ENCODE measurements at regions not wholly inside any gene's neighbourhood (a gene's known extent, or its start where the extent isn't known, plus 50 kb on each side); places are given as distances from the start of the nearest gene placed in this dataset.
"Not testable (repeated sequence)": the region's sequence is repeated elsewhere in the genome, so short reads cannot be mapped to it uniquely, and the experiment has no call there.

DNA sequence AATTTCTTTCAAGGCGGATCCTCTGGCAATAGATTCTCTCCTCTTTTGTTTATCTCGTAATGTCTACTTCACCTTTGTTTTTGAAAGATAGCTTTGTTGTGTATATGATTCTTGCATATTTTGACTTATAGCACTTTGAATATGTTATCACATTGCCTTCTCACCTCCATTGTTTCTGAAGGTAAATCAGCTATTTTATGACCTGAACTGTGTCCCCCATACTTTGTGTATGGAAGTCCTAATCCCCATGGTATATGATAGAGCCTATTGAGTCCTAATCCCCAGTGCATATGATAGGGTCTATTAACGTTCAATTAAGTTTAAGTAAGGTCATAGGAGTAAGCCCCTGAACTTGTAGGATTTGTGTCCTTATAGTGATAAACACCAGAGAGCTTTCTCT lies 910.2 kb upstream of the NUDT12 start (continued):
- no peak for TF ChIP-seq ZNF600 (tag by site-specific recombination; IDR thresholded peaks at IDR 0.05)

DNA sequence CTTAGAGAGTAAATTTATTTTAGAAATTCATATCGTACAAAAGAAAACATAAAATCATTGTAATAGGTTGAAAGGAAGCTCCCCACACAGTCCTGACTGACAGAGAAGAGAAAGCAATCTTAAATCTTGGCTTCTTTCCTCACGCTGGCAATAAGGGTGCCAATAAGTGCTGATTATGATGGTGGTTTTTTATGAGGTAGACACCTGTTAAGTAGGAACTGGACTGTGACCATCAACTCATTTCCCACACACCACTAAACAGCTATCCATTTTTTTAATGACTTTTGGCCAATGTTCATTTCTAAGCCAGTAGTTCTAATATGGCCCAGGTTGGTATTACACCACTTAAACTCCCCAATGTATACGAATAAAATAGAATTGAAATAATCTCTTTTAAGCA lies 893.5 kb upstream of the NUDT12 start:
- Histone ChIP-seq H3K4me1 (ENCODE audit: control insufficient read depth, insufficient read depth, low read length) (no peaks in the 10 kb centered on the region), H3K4me3 (ENCODE audit: low read depth, low read length) (no peak overlapping the region), H3K36me3 (ENCODE audit: control insufficient read depth in 2 of 2, insufficient read depth in 1 of 2, low read length in 2 of 2) (no peaks in the 10 kb centered on the region), H3K27ac (ENCODE audit: extremely low read depth, low read depth, low read length) (no peak overlapping the region), H3K9me3 (ENCODE audit: control insufficient read depth, insufficient read depth, low read depth, low read length) (no peaks in the 10 kb centered on the region)
- ChIA-PET POLR2A (no interaction called here), CTCF (no interaction called here)
- TF ChIP-seq OVOL3 (tag by site-specific recombination; IDR thresholded peaks at IDR 0.05) (no peak), ZNF645 (tag by site-specific recombination; IDR thresholded peaks at IDR 0.05) (no peak), PRDM6 (tag by site-specific recombination; IDR thresholded peaks at IDR 0.05) (no peak), ZNF324 (tag by site-specific recombination; IDR thresholded peaks at IDR 0.05) (no peak), ZNF747 (tag by site-specific recombination; IDR thresholded peaks at IDR 0.05) (no peak)
- TF ChIP-seq, protein P1, sequence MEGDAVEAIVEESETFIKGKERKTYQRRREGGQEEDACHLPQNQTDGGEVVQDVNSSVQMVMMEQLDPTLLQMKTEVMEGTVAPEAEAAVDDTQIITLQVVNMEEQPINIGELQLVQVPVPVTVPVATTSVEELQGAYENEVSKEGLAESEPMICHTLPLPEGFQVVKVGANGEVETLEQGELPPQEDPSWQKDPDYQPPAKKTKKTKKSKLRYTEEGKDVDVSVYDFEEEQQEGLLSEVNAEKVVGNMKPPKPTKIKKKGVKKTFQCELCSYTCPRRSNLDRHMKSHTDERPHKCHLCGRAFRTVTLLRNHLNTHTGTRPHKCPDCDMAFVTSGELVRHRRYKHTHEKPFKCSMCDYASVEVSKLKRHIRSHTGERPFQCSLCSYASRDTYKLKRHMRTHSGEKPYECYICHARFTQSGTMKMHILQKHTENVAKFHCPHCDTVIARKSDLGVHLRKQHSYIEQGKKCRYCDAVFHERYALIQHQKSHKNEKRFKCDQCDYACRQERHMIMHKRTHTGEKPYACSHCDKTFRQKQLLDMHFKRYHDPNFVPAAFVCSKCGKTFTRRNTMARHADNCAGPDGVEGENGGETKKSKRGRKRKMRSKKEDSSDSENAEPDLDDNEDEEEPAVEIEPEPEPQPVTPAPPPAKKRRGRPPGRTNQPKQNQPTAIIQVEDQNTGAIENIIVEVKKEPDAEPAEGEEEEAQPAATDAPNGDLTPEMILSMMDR (tag by site-specific recombination; IDR thresholded peaks at IDR 0.05), result no peak

DNA sequence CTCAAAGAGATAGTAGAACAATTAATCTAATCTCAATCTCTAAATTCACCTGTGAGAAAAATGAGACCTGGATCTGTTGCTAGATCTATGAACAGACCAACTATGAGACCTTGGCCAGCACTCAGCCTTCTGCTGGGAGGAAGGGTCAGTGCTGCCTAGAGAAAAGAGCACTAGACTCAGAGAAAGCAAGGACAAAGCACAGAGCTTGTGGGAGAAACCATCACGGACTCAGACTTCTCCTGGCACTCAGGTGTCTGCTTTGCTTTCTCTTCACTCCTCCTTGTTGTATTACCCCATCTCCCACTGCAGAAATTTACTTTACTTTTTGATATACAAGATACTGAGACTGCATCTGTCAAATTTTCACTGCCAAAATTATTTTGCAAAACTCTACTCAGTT lies 890.0 kb upstream of the NUDT12 start:
- TF ChIP-seq OSR2 (tag by site-specific recombination; IDR thresholded peaks at IDR 0.05), result no peak
- no peak for TF ChIP-seq ZIC2 (tag by site-specific recombination; IDR thresholded peaks at IDR 0.05)
- TF ChIP-seq ZNF335 (tag by site-specific recombination; conservative IDR thresholded peaks at IDR 0.05), result no peak
- no peak for TF ChIP-seq YY2 (tag by site-specific recombination; IDR thresholded peaks at IDR 0.05)
- no peak for TF ChIP-seq ZNF157 (tag by site-specific recombination; IDR thresholded peaks at IDR 0.05)
- TF ChIP-seq ZBTB8A (tag by site-specific recombination; IDR thresholded peaks at IDR 0.05), result no peak
- POLR2A ChIA-PET, result no interaction called here
- H3K27ac ChIP-seq (ENCODE audit: extremely low read depth, low read depth, low read length), result no peak overlapping the region

DNA sequence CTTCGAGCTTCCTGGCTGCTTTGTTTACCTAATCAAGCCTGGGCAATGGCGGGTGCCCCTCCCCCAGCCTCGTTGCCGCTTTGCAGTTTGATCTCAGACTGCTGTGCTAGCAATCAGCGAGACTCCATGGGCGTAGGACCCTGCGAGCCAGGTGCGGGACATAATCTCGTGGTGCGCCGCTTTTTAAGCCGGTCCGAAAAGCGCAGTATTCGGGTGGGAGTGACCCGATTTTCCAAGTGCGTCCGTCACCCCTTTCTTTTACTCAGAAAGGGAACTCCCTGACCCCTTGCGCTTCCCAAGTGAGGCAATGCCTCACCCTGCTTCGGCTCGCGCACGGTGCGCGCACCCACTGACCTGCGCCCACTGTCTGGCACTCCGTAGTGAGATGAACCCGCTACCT lies 889.3 kb upstream of the NUDT12 start:
- CTCF ChIA-PET; H3K36me3 ChIP-seq (ENCODE audit: control insufficient read depth in 2 of 2, insufficient read depth in 1 of 2, low read length in 2 of 2); H3K4me1 ChIP-seq (ENCODE audit: control insufficient read depth, insufficient read depth, low read length); H3K27ac ChIP-seq (ENCODE audit: extremely low read depth, low read depth, low read length); H3K9me3 ChIP-seq (ENCODE audit: control insufficient read depth, insufficient read depth, low read depth, low read length); POLR2A ChIA-PET; H3K4me3 ChIP-seq (ENCODE audit: low read depth, low read length): not testable (repeated sequence)

More for the DNA sequence above, 890.0 kb upstream of the NUDT12 start:
- H3K9me3 ChIP-seq (ENCODE audit: control insufficient read depth, insufficient read depth, low read depth, low read length), result no peaks in the 10 kb centered on the region
- no peaks in the 10 kb centered on the region for H3K36me3 ChIP-seq (ENCODE audit: control insufficient read depth in 2 of 2, insufficient read depth in 1 of 2, low read length in 2 of 2)
- H3K4me1 ChIP-seq (ENCODE audit: control insufficient read depth, insufficient read depth, low read length), result no peaks in the 10 kb centered on the region
- CTCF ChIA-PET, result no interaction called here
- H3K4me3 ChIP-seq (ENCODE audit: low read depth, low read length), result no peak overlapping the region

GRCh38 chr5:104444656-104445055 lies 882.1 kb upstream of the NUDT12 start:
- Histone ChIP-seq H3K27ac (ENCODE audit: extremely low read depth, low read depth, low read length) (no peak overlapping the region), H3K9me3 (ENCODE audit: control insufficient read depth, insufficient read depth, low read depth, low read length) (no peaks in the 10 kb centered on the region), H3K36me3 (ENCODE audit: control insufficient read depth in 2 of 2, insufficient read depth in 1 of 2, low read length in 2 of 2) (no peaks in the 10 kb centered on the region), H3K4me3 (ENCODE audit: low read depth, low read length) (no peak overlapping the region), H3K4me1 (ENCODE audit: control insufficient read depth, insufficient read depth, low read length) (no peaks in the 10 kb centered on the region)
- CTCF ChIA-PET, result no interaction called here
- POLR2A ChIA-PET, result no interaction called here
- no peak for TF ChIP-seq PBX3 (CRISPR knock-in tag; IDR thresholded peaks at IDR 0.05)
- no peak for TF ChIP-seq SP7 (tag by site-specific recombination; IDR thresholded peaks at IDR 0.05)
- TF ChIP-seq, protein P2, sequence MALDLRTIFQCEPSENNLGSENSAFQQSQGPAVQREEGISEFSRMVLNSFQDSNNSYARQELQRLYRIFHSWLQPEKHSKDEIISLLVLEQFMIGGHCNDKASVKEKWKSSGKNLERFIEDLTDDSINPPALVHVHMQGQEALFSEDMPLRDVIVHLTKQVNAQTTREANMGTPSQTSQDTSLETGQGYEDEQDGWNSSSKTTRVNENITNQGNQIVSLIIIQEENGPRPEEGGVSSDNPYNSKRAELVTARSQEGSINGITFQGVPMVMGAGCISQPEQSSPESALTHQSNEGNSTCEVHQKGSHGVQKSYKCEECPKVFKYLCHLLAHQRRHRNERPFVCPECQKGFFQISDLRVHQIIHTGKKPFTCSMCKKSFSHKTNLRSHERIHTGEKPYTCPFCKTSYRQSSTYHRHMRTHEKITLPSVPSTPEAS (tag by site-specific recombination; IDR thresholded peaks at IDR 0.05), result no peak
- no peak for TF ChIP-seq BCL11A (tag by site-specific recombination; IDR thresholded peaks at IDR 0.05; ENCODE audit: low read depth)
- no peak for TF ChIP-seq KLF16 (tag by site-specific recombination; IDR thresholded peaks at IDR 0.05)

All from HEK293 (cell line).